AG04449 (cell line): ENCODE measurements at regions not wholly inside any gene's neighbourhood (a gene's known extent, or its start where the extent isn't known, plus 50 kb on each side); places are given as distances from the start of the nearest gene placed in this dataset.

ENCODE experiments used
- CTCF ChIA-PET: fragments of 350-600 bp; formaldehyde crosslinking; extraction: SDS; loops from one replicate; lab custom pipeline; 2021; ENCODE audit warnings: antibody characterized with exemption; lab: Yijun Ruan, JAX
- POLR2A ChIA-PET: fragments of 400-600, 350-600 bp; formaldehyde crosslinking; extraction: SDS; loops from one replicate; lab custom pipeline; 2020; ENCODE audit warnings: antibody characterized with exemption, inconsistent platforms; lab: Yijun Ruan, JAX
- DNase-seq: peaks from one replicate; pipeline ENCODE4 v3.0.0-alpha.2; 2010; ENCODE audit warnings: low read depth, low spot score
- H3K4me3 ChIP-seq: 2 replicates; pipeline ENCODE4 v1.5.1; 2011; ENCODE audit warnings: low read depth, mild to moderate bottlenecking, control low read depth, low read length
- TF ChIP-seq, protein P1 (sequence below): IDR thresholded peaks from one replicate; pipeline ENCODE4 v1.5.1; 2011; ENCODE audit warnings: mild to moderate bottlenecking, moderate library complexity, low read length, control low read depth, inconsistent platforms; ENCODE audit not compliant: insufficient read depth; ENCODE audit errors: missing control alignments

DNA sequence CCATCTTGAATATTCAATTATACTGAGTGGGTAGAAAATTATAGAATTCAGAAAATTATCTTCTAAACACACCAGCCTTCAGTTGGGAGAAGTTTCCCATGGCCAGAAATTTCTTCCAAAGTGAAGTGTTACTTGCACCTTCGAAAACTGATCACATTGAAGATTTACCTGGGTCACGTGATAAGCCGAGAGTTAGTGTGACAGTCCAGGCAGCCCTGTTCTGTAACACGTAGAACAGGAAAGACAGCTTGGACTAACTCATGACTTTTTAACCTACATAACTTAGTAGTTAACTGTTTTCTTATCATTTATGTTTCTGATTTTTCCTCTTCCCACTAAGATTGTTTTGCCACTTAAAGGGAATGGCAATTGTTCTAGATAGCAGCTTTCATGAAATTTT lies 118.3 kb upstream of the MTHFD1L start:
- ChIA-PET CTCF (interaction anchor here (0.6 kb wide), 1 partner anchor 59 kb away, joined by 3 read pairs; no protein-coding TSS in a partner anchor), POLR2A (no interaction called here)
- H3K4me3 ChIP-seq, result no peak overlapping the region
- DNase-seq, result no peak
- TF ChIP-seq, protein P1, sequence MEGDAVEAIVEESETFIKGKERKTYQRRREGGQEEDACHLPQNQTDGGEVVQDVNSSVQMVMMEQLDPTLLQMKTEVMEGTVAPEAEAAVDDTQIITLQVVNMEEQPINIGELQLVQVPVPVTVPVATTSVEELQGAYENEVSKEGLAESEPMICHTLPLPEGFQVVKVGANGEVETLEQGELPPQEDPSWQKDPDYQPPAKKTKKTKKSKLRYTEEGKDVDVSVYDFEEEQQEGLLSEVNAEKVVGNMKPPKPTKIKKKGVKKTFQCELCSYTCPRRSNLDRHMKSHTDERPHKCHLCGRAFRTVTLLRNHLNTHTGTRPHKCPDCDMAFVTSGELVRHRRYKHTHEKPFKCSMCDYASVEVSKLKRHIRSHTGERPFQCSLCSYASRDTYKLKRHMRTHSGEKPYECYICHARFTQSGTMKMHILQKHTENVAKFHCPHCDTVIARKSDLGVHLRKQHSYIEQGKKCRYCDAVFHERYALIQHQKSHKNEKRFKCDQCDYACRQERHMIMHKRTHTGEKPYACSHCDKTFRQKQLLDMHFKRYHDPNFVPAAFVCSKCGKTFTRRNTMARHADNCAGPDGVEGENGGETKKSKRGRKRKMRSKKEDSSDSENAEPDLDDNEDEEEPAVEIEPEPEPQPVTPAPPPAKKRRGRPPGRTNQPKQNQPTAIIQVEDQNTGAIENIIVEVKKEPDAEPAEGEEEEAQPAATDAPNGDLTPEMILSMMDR, result no peak

- no peak for DNase-seq
- H3K4me3 ChIP-seq, result no peak overlapping the region
- TF ChIP-seq, protein P1, result no peak
- ChIA-PET CTCF (no interaction called here), POLR2A (no interaction called here)
Measured at GRCh38 chr6:150749091-150749670, 116.3 kb upstream of the MTHFD1L start.

DNA sequence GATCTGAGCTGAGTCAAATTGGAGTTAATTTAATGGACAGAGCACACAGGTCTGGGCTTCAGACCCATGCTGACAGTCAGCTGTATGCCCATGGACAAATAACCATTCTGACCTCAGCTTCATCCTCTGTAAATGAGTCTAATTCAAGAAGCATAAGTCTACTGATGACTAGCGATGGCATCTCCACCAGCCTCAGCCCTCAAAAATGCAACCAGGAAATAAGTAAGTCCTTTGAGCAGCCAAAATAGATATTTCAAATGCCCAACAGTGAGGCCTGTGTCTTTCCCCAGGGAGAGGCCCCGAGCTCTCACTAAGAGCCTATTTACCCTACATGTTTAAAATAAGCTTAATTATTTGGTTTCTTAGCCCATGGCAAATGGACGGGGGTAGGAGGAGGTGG lies 114.2 kb upstream of the MTHFD1L start:
- TF ChIP-seq, protein P1, result no peak
- peak; percentile 46 for DNase-seq

DNA sequence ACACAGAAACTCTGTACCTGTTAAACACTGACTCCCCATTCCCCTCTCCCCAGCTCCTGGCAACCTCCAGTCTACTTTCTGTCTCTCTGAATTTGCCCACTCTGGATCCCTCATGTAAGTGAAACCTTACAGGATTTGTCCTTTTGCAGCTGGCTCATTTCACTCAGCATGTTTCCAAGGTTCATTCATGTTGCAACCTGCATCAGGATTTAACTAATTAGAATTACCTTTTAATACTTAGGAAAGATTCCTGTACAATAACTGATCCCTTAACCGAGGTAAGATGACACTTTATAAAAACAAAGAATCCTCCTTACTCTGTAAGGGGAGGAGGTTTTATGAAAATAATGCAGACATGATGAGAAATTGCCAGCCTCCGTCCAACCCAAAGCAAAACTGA lies 113.1 kb upstream of the MTHFD1L start:
- no peak for DNase-seq
- ChIA-PET POLR2A (no interaction called here), CTCF (no interaction called here)
- no peak overlapping the region for H3K4me3 ChIP-seq
- TF ChIP-seq, protein P1, result no peak

More for the DNA sequence above, 114.2 kb upstream of the MTHFD1L start:
- ChIA-PET CTCF (no interaction called here), POLR2A (no interaction called here)
- H3K4me3 ChIP-seq, result no peak overlapping the region

GRCh38 chr6:150753371-150754064 lies 112.0 kb upstream of the MTHFD1L start:
- CTCF ChIA-PET, result no interaction called here
- POLR2A ChIA-PET, result no interaction called here
- TF ChIP-seq, protein P1, result no peak
- H3K4me3 ChIP-seq, result no peak overlapping the region
- no peak for DNase-seq

DNA sequence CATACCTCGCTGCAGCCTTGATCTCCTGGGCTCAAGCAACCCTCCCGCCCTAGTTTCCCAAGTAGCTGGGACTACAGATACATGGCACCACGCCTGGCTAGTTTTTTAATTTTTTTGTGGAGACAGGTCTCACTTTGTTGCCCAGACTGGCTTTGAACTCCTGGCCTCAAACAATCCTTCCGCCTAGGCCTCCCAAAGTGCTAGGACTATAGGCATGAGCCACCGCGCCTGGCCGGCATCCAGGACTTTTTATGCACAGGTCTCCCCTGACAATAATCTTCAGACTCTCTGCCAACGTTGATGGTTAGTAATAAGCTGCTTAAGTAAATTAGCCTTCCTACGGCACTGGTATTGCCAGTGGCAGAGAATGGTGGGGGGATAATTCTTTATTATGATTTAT lies 110.5 kb upstream of the MTHFD1L start:
- TF ChIP-seq, protein P1, result no peak

More for the DNA sequence above, 110.5 kb upstream of the MTHFD1L start:
- H3K4me3 ChIP-seq, result no peak overlapping the region
- CTCF ChIA-PET, result no interaction called here
- DNase-seq, result no peak
- POLR2A ChIA-PET, result no interaction called here
